ENCODE measurements at regions not wholly inside any gene's neighbourhood (a gene's known extent, or its start where the extent isn't known, plus 50 kb on each side); places are given as distances from the start of the nearest gene placed in this dataset.
"Not testable (repeated sequence)": the region's sequence is repeated elsewhere in the genome, so short reads cannot be mapped to it uniquely, and the experiment has no call there.

DNA sequence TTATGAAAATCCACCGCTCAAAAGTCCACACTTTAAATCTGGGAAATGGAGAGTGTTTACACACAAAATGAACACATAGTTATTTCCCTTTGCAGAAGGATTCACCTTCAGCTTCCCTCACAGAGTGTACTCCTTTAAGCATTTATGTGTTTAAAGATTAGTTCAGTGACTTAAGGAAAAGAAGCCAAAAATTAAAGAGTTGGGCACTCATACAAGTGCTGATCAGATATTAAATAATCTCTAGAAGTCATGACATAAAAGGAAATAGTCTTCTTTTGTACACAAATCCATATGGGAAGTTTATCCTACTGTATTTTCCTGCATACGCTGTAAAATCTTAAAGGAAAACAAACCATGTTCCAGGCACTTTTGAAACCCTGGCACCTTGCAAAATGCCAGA is 174.2 kb downstream of the LNPK start:
- no peak for DNase-seq

DNA sequence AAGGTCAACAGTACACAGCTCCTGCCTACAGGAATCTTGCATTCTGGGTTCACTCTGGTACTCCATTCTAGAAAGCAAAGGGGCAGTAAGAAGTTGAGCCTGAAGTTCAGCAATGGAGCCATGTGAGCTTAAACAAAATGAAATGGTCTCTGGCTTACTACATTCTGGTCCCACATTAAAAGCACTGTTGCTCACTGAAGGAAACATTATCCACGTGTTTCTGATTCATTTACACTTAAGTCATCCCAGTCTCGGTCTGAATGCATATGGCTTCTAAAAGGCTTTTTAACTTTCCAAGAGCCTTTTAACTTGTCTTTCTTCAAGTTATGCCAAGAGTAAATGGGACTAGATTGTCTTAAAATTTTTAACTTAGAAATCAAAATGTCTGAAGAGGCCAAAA is 177.8 kb downstream of the LNPK start:
- no peak for DNase-seq

DNA sequence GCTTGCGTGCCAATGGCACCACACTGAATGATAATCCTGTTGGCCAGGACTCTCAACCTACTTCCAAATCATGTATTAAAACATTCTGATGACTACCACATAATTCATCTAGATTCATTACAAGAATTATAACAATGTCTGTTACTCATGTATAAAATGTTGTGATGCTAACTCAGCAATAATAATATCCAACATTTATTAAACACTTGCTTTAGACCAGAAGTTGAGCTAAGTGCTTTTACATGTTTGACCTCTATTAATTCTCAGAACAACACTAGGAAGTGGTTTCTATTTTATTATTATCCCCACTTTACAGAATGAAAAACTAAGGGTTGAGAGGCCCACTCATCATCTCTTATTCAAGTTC is 178.4 kb downstream of the LNPK start:
- DNase-seq: no peak

DNA sequence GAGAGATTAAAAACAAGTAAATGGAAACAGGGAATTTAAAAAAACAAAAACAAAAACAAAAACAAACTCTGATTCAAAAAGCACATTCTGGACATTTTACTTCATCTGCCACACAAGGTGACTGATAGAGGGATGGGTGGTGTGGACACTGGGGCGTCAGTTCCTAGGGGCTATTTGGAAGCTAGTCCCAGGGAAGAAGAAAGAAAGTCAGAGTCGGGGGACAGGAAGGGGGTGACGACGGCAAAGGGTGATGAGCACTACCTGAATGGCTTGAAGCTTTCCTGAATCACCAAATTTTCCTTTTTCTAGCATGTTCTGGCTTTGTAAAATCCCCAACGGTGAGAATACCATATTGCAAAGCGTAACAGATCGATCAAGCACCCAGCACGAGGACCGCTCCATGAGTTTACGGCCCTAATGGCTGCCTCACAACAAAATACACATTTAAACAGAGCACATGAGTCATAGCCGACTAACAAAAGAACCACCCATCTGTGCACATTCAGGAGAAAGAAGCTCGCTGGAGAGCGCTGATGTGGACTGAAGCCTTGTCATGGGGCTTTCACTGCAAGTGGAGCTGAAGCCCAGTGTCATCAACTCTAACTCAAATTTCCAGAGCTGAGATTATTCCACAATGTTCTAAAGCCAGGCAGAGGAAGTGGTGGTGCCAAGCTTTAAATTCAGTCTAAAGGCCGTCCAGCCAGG is 178.9 kb downstream of the LNPK start:
- DNase-seq: no peak

DNA sequence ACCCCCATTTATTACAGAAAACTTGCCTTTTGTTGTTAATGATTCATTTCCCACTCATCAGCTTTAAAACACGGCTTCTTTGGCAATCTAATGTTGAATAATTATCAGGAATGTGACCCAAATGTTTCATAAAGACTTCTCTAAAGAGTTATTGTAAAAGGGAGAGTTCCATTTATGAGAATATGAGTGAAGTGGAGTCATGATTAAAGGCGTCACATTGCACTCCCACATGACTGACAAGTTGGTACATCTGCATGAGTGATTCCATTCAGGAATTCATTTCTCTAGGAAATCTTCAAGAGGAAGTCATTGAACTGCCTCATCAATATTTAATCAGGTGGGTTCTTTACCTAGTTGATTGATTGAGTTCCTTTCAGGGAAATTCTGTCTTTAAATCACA is 184.8 kb downstream of the LNPK start:
- no peak for DNase-seq

DNA sequence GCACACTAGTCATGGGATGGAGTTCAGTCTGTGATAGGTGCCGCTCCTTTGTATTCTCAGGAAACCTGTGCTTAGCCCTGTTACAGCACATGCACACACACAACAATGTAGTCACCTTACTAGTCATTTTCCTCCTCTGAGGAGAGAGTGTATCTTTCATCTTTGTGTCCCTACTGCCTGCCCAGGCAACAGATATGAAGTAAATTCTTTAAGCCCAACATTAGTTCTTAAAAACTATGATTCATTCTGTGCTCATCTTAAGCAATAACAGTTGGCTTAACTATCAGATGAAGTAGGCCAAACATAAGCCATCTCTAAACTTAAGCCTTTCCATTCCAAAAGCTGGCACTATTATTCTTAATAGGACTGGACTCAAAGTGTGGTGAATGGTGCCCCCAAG is 186.5 kb downstream of the LNPK start:
- DNase-seq: no peak

DNA sequence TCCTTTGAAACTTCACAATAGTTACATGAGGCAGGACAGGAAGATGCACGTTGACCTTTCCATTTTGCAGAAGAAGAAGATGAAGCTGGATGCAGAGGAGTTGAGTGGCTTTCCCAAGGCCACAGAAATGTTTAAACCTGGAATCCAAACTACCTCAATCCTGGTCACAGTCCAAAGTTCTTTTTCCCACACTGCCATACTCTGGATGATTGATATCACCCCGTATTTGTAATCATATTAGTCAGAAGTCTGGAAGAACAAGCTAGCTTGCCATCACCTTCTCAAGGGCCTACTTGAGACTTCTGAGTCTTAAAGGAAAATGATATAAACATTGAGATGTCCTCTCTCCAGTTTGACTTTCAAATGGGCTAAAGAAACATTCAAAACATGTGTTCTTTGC is 190.1 kb downstream of the LNPK start:
- DNase-seq: no peak

DNA sequence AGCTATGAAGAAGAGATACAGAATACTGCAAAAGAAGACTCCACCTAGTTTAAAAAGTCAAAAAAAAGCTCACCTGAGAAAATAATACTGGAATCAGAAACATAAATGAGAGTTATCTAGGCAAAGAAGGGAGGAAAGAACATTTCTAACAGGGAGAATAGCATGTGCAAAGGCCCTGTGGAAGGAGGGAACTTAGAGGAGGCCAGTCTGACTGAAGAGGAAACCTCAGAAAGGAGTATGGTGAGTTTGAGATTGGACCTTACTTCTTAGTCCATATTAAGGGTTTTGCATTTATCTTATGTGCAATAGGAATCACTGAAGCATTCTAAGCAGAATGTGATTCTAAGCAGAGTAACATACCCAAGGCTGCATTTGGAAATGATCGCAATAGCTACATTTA is 193.2 kb downstream of the LNPK start:
- no peak for DNase-seq

DNA sequence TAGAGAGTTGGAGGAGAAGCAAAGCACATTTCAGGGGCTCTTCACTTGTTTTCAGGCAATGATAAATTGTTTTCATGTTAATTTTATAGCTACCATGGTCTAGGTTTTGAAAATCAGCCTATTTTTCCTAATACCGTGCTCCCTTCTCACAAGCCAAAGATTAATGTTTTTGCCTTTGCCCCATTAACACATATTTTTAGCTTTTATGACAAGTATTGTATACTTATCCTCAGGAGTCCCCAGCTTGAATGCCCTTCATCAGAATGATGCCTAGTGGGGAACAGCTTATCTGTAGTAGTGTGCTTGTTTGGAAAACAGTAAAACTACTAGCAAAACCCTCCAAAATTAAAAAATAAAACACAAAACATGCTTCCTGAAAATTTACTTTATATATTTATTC is 194.0 kb downstream of the LNPK start:
- no peak for DNase-seq

DNA sequence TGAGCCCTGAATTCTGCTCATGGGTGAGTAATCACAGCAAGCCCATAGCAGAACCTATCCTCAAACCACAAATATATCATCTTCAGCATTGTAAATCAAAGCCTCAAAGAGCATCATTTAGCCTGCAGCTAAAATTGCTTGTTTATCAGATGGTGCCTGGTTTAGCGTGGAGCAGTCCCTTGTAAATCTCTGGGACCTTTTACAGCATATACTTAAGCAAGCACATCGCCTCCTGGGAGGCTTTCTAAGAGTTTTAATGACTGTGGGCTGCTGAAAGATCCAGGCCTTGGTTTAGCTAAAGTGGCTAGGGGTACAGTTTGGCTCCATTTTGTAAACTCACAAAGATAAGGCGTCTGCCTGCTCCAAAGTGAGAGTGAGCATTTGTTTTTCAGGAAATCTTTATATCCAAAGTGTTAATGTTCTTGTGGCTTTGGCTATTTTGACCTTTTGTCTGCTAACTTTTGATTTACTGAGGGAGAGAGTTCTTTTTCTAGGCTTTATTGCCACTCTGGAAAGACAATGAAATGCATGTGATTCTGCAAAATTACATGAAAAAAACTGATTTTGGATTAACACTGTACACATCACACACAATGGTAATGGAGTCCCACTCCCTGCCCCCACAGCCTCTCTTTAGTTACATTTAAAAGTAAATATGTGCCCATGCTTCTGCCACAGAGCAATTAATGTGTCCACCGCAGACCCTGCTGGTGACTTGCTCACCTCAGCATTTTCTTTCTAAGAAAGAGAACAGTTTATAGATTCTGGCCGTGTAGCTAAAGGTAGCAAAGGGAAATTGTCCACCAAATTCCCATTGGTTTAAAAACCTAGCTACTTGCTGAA is 194.8 kb downstream of the LNPK start:
- no peak for DNase-seq

DNA sequence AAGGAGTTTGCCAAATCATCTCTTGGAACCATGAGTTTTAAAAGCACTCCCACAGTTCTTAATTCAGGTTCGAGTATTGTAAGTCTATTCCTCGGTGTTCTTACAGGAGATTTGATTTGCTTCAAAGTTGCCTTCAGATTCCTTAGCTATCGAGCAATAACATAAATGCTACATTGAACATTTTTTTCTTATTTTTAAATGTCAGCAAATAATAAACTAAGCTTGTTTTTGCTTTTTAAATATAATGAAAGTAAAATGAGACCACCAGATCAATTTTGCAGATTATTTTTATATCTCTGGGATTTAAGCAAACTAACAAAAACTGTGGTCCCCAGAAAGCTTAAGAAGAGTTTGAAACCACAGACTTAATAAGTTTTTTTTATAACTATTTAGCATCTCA is 195.5 kb downstream of the LNPK start:
- DNase-seq: no peak

DNA sequence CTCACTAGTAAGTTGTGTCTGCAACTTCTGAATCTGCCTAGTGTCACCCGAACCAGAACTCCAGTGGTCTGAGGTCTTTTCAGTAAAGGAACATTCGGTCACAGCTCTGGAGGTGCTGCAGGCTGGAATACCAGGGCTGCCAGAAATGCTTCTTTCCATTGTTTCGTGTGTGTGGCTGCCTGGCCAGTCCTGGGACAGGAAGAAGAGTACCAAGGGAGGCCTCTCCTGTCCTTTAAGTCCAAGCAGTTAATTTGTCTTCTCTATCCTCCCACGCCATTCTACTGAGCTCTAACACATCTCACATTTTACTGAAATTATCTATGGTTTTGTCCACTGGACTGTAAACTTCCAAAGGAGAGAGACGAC is 196.0 kb downstream of the LNPK start:
- no peak for DNase-seq

DNA sequence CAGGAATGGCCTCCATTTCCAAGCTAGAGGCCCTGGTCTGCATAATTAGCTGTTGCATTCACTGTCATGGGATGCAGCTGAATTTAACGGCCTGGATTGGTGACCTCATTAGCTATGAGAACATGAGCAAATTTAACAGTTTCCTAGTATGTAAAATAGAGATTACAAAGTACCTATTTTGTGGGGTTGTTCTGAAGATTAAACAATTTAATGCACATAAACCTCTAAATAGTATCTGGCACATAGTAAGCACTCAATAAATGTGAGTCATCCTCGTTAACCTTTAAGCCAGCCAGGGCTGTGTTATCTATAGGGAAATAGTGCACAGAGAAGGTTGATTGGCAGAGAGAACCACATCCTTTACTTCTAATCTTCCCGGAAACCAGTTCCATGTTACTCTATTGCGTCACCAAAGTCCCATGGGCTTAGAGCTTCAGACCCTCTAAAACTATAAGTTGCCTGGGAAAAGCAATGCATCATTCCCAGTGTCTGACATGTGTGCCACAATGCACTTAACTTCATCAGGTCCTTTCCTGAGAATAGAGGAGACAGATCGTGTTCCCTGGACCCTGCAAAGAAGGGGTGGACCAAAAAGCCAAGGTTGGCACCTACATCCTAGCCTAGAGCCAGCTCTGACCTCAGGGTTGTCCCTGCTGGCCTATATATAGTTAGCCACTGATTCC is 196.5 kb downstream of the LNPK start:
- no peak for DNase-seq

DNA sequence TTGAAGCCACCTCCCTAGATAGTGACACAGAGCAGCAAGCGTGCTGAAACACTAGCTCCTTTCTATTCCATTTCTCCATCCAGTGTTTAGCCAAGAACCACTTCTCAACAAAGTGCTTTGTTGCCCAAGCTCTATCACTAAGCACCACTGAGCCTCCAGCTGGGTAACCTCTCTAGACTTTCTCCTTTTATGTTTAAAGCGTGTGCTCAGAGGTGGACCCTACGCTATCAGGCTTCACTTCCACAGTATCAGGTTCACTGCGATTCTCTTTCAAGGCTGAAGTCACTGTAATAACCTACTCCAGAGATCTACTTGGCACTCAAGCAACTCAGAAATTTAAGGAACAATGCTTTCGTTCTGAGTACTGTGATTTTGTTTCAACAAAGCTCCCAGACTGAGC is 197.9 kb downstream of the LNPK start:
- DNase-seq: no peak

DNA sequence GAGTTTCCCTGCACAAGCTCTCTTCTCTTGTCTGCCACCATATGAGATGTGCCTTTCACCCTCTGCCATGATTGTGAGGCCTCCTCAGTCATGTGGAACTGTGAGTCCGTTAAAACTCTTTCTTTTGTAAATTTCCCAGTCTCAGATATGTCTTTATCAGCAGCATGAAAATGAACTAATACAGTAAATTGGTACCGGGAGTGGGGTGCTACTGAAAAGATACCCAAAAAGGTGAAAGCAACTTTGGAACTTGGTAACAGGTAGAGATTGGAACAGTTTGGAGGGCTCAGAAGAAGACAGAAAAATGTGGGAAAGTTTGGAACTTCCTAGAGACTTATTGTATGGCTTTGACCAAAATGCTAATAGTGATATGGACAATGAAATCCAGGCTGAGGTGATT is 205.6 kb downstream of the LNPK start:
- DNase-seq: not testable (repeated sequence)

DNA sequence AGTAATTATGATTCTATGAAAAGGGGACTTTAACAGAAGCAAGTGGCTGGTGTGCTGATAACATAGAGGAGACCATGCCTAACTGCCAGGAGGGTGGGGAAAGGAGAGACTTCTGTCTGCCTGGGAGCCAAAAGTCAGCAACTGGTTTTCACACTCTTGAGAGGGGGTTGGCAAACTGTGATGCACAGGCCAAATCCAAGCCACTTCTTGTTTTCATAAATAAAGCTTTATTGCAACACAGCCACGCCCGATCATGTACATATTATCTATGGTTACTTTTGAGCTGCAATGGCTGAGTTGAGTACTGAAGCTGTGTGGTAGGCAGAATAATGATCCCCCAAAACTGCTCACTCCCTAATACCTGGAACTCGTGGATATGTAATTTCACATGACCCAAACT is 208.4 kb downstream of the LNPK start:
- DNase-seq: no peak

DNA sequence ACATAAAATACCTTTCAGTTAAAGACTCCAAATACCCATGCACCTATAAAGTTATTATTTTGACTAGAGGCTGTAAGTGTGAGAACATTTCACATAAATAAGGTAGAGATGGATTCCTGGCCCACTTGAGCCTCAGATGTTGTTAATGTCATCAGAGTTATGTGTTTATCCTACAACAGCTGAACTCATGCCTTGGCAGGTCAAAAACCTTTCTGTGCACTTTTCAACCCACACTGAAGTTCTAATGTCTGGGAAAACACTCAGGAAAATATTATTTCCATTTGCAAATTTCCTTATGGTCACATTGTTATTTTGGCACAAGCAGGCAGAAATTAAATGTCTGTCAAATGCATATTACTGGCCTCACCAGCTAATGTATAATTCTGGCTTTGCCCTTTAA is 209.2 kb downstream of the LNPK start:
- DNase-seq: no peak

DNA sequence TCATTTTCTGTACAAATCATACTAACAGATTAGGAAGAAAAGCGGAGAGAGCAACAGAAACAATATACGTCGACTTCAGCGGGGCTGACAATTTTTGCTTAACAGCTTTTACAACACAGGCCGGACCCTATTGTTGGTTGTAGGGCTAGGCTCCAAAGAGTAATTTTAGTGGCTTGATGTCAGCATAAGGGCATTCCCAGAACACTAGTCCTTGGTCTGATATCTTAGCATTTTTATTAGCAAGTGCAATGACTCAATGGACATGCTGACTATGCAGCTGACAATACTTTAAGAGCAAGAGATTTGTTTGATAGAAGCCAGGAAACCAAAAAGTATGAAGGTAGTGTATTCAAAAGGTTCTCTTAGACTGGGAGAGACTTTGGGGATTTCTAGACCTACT is 209.9 kb downstream of the LNPK start:
- DNase-seq: no peak

DNA sequence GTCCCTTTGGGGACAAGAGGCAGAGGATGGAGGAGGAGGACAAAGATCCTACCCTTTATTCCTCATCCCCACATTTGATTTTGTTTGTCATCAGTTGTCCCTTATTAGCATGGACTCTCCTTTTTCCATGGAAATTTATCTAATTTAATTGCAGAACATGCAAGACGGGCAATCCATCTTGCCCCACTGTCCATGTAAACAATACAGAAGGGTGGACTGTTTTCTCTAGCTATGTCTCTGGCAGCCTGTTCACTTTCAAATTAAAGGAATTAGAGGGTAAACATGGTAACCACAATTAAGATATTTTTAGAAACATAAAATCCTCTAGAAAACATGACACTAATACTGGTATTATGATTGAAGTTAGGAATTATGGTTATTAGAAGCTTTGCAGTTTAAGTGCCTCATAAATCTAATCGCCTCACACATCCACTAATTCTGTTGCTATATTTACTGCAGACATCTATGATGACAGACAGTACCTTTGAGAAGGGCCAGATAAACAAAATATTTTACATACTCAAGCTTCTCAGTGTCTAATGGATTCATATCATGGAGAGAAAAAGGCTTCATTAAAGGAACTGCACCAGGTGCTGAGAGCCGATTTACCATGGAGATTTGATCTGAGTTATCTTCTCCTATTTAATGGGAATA is 215.5 kb downstream of the LNPK start:
- DNase-seq: no peak

DNA sequence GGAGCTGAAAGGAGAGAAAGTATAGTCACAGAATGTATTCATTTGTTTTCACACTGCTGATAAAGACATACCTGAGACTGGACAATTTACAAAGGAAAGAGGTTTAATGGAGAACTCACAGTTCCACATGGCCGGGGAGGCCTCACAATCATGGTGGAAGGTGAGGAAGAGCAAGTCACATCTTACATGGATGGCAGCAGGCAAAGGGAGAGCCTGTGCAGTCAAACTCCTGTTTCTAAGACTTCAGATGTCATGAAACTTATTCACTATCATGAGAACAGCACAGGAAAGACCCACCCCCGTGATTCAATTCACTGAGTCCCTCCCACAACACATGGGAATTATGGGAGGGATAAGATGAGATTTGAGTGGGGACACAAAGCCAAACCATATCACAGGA is 224.7 kb downstream of the LNPK start:
- DNase-seq: not testable (repeated sequence)

DNA sequence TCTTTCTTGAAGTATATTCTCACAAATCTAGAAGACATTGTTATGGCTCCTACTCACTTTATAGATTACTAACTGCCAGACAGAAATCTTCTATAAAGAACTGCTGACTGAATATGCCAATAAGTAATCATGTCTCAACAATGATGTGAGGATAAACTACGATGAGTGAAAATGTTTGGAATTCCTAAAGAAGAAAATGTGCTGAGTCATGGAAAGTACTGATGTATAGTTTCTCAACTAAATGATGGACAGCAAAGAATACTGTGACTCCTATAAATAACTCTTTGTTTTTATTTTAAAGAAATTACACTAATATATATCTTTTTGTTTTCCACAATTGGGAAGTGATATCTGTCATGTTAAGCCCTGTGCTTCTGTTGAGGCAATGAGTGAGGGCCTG is 232.9 kb downstream of the LNPK start:
- DNase-seq: no peak

DNA sequence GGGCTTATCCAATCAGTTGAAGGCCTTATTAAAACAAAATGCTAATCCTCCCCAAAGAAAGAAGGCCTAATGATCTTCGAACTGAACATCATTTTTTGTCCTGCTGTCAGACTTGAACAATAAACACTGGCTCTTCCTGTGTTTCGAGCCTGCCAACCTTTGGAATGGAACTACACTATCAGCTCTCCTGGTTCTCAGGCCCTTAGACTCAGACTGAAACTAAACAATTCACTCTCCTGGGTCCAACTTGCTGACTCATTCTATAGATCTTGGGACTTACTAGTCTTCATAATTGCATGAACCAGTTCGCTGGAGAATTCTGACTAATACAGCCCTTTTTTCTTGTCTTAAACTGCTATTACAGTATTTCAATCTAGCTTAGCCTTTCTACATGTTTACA is 235.2 kb downstream of the LNPK start:
- no peak for DNase-seq

DNA sequence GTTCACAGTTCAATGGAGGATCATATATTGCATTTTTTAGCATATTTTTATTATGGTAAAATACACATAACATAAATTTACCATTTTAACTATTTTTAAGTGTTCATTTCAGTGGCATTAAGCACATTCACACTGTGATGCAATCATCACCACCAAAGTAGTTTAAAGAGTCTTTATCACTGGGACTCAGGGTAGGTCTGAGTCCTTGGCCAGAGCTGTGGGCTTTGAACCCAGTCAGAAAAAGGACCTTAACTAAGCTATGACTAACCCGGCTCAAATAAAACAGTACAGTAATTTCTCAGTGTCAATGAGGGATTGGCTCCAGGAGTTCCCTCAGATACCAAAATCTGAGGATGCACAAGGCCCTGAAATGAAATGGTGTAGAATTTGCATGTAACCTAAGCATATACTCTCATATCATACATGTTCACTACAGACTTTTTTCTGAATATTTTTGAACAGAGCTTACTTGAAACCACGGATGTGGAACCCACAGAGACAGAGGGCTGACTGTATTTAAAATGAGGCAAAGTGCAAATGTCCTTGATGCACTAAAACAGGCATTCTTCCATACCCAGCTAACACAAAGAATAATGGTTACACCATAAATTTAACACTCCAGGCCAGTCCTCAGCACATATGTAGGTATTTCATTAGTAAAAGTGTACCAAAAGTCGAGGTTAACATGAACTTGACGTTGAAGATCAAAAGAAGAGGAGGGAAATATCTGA is 246.2 kb downstream of the LNPK start:
- DNase-seq: no peak

All from CD4-positive, alpha-beta T cell treated with Interleukin-6 for 4 hours (primary cell).